Endodermal cell (in vitro differentiated cells): ENCODE measurements at regions not wholly inside any gene's neighbourhood (a gene's known extent, or its start where the extent isn't known, plus 50 kb on each side); places are given as distances from the start of the nearest gene placed in this dataset.

Source experiments
- DNase-seq: peaks from one replicate; pipeline ENCODE4 v3.0.0-alpha.2; 2017
- H3K27ac ChIP-seq: 2 replicates; pipeline ENCODE4 v1.5.1; 2013; ENCODE audit warnings: mild to moderate bottlenecking, low read depth, low read length, moderate library complexity
- H3K27me3 ChIP-seq: 2 replicates; pipeline ENCODE4 v1.6.1; 2013; ENCODE audit warnings: mild to moderate bottlenecking, low read length, moderate library complexity; ENCODE audit not compliant: insufficient read depth, control insufficient read depth, poor library complexity, severe bottlenecking
- H3K36me3 ChIP-seq: 2 replicates; pipeline ENCODE4 v1.7.0; 2013; ENCODE audit warnings: mild to moderate bottlenecking, low read length, moderate library complexity; ENCODE audit not compliant: control insufficient read depth, insufficient read depth
- H3K4me1 ChIP-seq: one replicate; pipeline ENCODE4 v1.7.0; 2013; ENCODE audit warnings: low read length; ENCODE audit not compliant: control insufficient read depth, insufficient read depth
- H3K4me3 ChIP-seq: 2 replicates; pipeline ENCODE4 v1.5.1; 2013; ENCODE audit warnings: mild to moderate bottlenecking, low read length, moderate library complexity
- H3K9ac ChIP-seq: 2 replicates; pipeline ENCODE4 v1.6.1; 2013; ENCODE audit warnings: mild to moderate bottlenecking, low read length, moderate library complexity; ENCODE audit not compliant: poor library complexity, severe bottlenecking; ENCODE audit errors: extremely low read depth
- H3K9me3 ChIP-seq: 2 replicates; pipeline ENCODE4 v1.6.1; 2013; ENCODE audit warnings: mild to moderate bottlenecking, low read length, moderate library complexity; ENCODE audit not compliant: control insufficient read depth
- H3K27ac Mint-ChIP-seq: 2 replicates; pipeline ENCODE4 v1.8.0; 2020; ENCODE audit warnings: mixed read lengths
- H3K27me3 Mint-ChIP-seq: 2 replicates; pipeline ENCODE4 v1.8.0; 2021; ENCODE audit warnings: mild to moderate bottlenecking, mixed read lengths; ENCODE audit not compliant: insufficient read depth
- H3K36me3 Mint-ChIP-seq: 2 replicates; pipeline ENCODE4 v1.8.0; 2020; ENCODE audit warnings: low read depth, mixed read lengths
- H3K4me1 Mint-ChIP-seq: 2 replicates; pipeline ENCODE4 v1.8.0; 2020; ENCODE audit warnings: mixed read lengths
- H3K4me3 Mint-ChIP-seq: 2 replicates; pipeline ENCODE4 v1.8.0; 2020; ENCODE audit warnings: mild to moderate bottlenecking, moderate library complexity, mixed read lengths
- H3K9me3 Mint-ChIP-seq: 2 replicates; pipeline ENCODE4 v1.8.0; 2020; ENCODE audit warnings: mild to moderate bottlenecking, mixed read lengths
- CTCF ChIP-seq: fragments of 200-600 bp; sonication (generic); conservative IDR thresholded peaks from 2 replicates; pipeline ENCODE4 v1.5.0; 2021; ENCODE audit warnings: antibody characterized with exemption, mild to moderate bottlenecking
- WGBS, 2 experiments: methylation state at CpG; one replicate each; pipeline versions ENCODE4 v1.1.5 to v1.1.7; 2013; ENCODE audit warnings: missing lambda C conversion rate in 2 of 2, mixed read lengths in 1 of 2; ENCODE audit not compliant: insufficient coverage in 1 of 2, insufficient read length in 1 of 2; 5-methylcytosine and 5-hydroxymethylcytosine counted together

DNA sequence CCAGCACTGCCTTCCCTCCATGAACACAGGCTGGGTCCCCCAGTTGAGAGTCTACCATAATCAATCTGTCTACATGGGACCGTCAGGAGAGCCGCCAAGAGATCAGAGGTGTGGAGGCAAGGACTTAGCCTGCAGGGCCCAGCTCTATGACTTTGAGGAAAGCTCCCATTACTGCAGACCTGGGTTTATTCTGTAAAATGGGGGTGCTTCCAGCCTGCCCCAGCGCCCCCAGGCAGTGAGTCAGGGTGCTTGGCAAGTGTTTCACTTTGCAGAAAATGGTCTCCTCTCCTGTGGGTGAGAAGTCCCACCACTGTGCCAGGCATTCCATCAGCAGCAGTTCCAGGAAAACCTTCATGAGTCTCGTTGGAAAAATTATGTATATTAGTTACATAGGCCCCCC is 75.5 kb upstream of the VSTM2B start:
- Histone ChIP-seq H3K36me3 (no peaks in the 10 kb centered on the region), H3K9me3 (no peaks in the 10 kb centered on the region), H3K27me3 (no peaks in the 10 kb centered on the region), H3K4me1 (no peaks in the 10 kb centered on the region), H3K27ac (no peak overlapping the region), H3K4me3 (no peak overlapping the region), H3K9ac (no peak overlapping the region)
- Mint-ChIP-seq H3K9me3 (peaks cover 2% of the 10 kb centered on the region), H3K27ac (no peak overlapping the region), H3K4me1 (no peaks in the 10 kb centered on the region), H3K4me3 (no peak overlapping the region), H3K27me3 (peaks cover 7% of the 10 kb centered on the region), H3K36me3 (no peaks in the 10 kb centered on the region)
- DNase-seq, result peak; percentile 13
- 83 to 90% methylated on average over 2 to 4 of the region's 4 CpGs for WGBS, 2 experiments
- no peak for TF ChIP-seq CTCF

DNA sequence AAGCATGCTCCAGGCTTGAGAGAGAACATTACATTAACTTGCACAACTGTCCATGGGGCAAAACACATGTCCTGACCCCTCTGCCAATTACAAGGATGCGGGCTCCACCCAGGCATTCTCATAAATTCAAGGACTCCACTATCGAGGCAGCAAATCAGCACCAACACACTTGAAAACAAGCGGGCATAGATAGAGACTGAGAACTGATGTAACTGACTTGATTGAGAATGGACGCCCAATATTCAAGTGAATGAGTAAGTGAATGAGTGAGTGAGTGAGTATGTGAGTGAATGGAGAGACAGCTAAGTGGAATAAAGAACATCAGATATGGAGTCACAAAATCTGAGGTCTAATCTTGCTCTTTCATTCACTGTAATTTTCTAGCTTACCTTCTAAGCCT is 75.0 kb upstream of the VSTM2B start:
- Histone ChIP-seq H3K27me3 (no peaks in the 10 kb centered on the region), H3K9me3 (no peaks in the 10 kb centered on the region), H3K36me3 (no peaks in the 10 kb centered on the region), H3K4me3 (no peak overlapping the region), H3K4me1 (no peaks in the 10 kb centered on the region), H3K9ac (no peak overlapping the region), H3K27ac (no peak overlapping the region)
- WGBS, 2 experiments, result 93 to 98% methylated on average over 3 to 4 of the region's 4 CpGs
- Mint-ChIP-seq H3K27ac (no peak overlapping the region), H3K4me3 (no peak overlapping the region), H3K9me3 (peaks cover 2% of the 10 kb centered on the region), H3K36me3 (no peaks in the 10 kb centered on the region), H3K4me1 (no peaks in the 10 kb centered on the region), H3K27me3 (peaks cover 10% of the 10 kb centered on the region)
- TF ChIP-seq CTCF, result no peak
- no peak for DNase-seq

DNA sequence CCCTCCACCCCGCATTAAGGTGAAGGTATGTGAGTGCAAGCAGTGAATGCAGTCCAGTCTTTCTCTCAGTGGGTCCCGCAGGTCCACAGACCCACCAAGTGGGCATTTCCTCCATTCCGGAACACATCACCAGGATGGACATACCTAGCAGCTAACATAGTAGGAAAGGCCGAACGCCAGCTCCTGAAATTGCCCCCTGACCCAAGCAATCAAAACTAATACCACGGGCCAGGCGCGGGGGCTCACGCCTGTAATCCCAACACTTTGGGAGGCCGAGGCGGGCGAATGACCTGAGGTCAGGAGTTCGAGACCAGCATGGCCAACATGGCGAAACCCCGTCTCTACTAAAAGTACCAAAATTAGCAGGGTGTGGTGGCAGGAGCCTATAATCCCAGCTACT is 71.7 kb upstream of the VSTM2B start:
- H3K4me1 ChIP-seq, result no peaks in the 10 kb centered on the region
- no peak overlapping the region for H3K9ac ChIP-seq
- Mint-ChIP-seq H3K4me1 (no peaks in the 10 kb centered on the region), H3K4me3 (no peak overlapping the region), H3K36me3 (no peaks in the 10 kb centered on the region), H3K9me3 (peaks cover 8% of the 10 kb centered on the region), H3K27me3 (peaks cover 19% of the 10 kb centered on the region), H3K27ac (no peak overlapping the region)
- H3K4me3 ChIP-seq, result no peak overlapping the region
- TF ChIP-seq CTCF, result no peak
- WGBS, 2 experiments, result 89 to 99% methylated on average over 12 to 15 of the region's 15 CpGs
- H3K9me3 ChIP-seq, result peaks cover 13% of the 10 kb centered on the region
- peak; percentile 13 for DNase-seq
- no peaks in the 10 kb centered on the region for H3K27me3 ChIP-seq
- no peaks in the 10 kb centered on the region for H3K36me3 ChIP-seq
- H3K27ac ChIP-seq, result no peak overlapping the region
